ENCODE measurements at regions not wholly inside any gene's neighbourhood (a gene's known extent, or its start where the extent isn't known, plus 50 kb on each side); places are given as distances from the start of the nearest gene placed in this dataset.

GRCh38 chr1:192862271-192862670, 53.4 kb downstream of the RGS2 start:
- ChIA-PET POLR2A (no interaction called here), CTCF (interaction anchor here (0.8 to 1.6 kb wide), 3 partner anchors 8 to 40 kb away, joined by 3 to 5 read pairs (median 3); no protein-coding TSS in a partner anchor)
- no peak for TF ChIP-seq CTCF (IDR thresholded peaks at IDR 0.05; ENCODE audit: control extremely low read depth, extremely low read depth, low read depth, missing control alignments)
- no peak for DNase-seq (ENCODE audit: extremely low spot score)

GRCh38 chr1:192866241-192866868, 57.5 kb downstream of the RGS2 start:
- ChIA-PET POLR2A (no interaction called here), CTCF (interaction anchor here (1.2 kb wide), 1 partner anchor 13 kb away, joined by 3 read pairs; no protein-coding TSS in a partner anchor)
- TF ChIP-seq CTCF (IDR thresholded peaks at IDR 0.05; ENCODE audit: control extremely low read depth, extremely low read depth, low read depth, missing control alignments), result no peak
- DNase-seq (ENCODE audit: extremely low spot score), result no peak

- no peak for DNase-seq (ENCODE audit: extremely low spot score)
- POLR2A ChIA-PET, result no interaction called here
- no peak for TF ChIP-seq CTCF (IDR thresholded peaks at IDR 0.05; ENCODE audit: control extremely low read depth, extremely low read depth, low read depth, missing control alignments)
- CTCF ChIA-PET, result no interaction called here
These were observed 58.3 kb downstream of the RGS2 start for GRCh38 chr1:192867180-192867579.

GRCh38 chr1:192869308-192869940, 60.6 kb downstream of the RGS2 start:
- DNase-seq (ENCODE audit: extremely low spot score), result no peak
- TF ChIP-seq CTCF (IDR thresholded peaks at IDR 0.05; ENCODE audit: control extremely low read depth, extremely low read depth, low read depth, missing control alignments), result no peak
- CTCF ChIA-PET, result interaction anchor here (1.5 kb wide), 1 partner anchor 8 kb away, joined by 5 read pairs; no protein-coding TSS in a partner anchor
- POLR2A ChIA-PET, result no interaction called here

- POLR2A ChIA-PET, result no interaction called here
- CTCF ChIA-PET, result no interaction called here
- TF ChIP-seq CTCF (IDR thresholded peaks at IDR 0.05; ENCODE audit: control extremely low read depth, extremely low read depth, low read depth, missing control alignments), result no peak
- no peak for DNase-seq (ENCODE audit: extremely low spot score)
These were observed 63.2 kb downstream of the RGS2 start for GRCh38 chr1:192872010-192872409.

GRCh38 chr1:192873836-192874235, 65.0 kb downstream of the RGS2 start:
- TF ChIP-seq CTCF (IDR thresholded peaks at IDR 0.05; ENCODE audit: control extremely low read depth, extremely low read depth, low read depth, missing control alignments), result no peak
- ChIA-PET POLR2A (no interaction called here), CTCF (no interaction called here)
- no peak for DNase-seq (ENCODE audit: extremely low spot score)

Measured in GM10248 (cell line).